Cardiac fibroblast (primary cell): ENCODE measurements at regions not wholly inside any gene's neighbourhood (a gene's known extent, or its start where the extent isn't known, plus 50 kb on each side); places are given as distances from the start of the nearest gene placed in this dataset.

Source experiments
- DNase-seq, 2 donors: peaks; one replicate each; pipeline versions ENCODE4 v3.0.0 to v3.0.0-alpha.2; 2010; ENCODE audit warnings: low read depth in 2 of 2
- H3K4me3 ChIP-seq, 2 donors: replicated peaks in 1 of 2; 1 replicate in 1 of 2; 2 replicates in 1 of 2; pipeline ENCODE4 v1.5.1; 2011; ENCODE audit warnings: low read depth in 2 of 2, low read length in 2 of 2, mild to moderate bottlenecking in 2 of 2, moderate library complexity in 1 of 2
- TF ChIP-seq, protein P1 (sequence below): IDR thresholded peaks from one replicate; pipeline ENCODE4 v1.5.1; 2011; ENCODE audit warnings: low read depth, mild to moderate bottlenecking, low read length, inconsistent platforms

DNA sequence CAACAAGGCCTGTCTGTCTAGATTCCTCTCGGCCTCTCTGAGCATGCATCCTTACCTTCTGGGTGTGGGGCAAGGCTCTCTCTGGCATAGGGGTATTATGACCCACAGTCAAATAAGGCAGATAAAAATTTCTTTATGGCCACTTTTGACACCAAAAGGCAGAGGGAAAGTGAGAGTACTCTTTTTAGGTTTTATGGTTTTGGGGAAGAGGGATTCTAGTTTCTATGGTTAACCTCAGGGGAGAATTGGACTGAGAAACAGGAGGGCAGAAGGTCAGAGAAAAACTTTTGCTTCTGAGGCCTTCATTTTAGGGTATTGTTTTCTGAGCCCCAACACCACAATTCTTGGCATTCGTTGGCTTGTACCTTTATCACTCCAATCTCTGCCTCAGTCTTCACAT lies 70.0 kb upstream of the CCDC54 start:
- TF ChIP-seq, protein P1, sequence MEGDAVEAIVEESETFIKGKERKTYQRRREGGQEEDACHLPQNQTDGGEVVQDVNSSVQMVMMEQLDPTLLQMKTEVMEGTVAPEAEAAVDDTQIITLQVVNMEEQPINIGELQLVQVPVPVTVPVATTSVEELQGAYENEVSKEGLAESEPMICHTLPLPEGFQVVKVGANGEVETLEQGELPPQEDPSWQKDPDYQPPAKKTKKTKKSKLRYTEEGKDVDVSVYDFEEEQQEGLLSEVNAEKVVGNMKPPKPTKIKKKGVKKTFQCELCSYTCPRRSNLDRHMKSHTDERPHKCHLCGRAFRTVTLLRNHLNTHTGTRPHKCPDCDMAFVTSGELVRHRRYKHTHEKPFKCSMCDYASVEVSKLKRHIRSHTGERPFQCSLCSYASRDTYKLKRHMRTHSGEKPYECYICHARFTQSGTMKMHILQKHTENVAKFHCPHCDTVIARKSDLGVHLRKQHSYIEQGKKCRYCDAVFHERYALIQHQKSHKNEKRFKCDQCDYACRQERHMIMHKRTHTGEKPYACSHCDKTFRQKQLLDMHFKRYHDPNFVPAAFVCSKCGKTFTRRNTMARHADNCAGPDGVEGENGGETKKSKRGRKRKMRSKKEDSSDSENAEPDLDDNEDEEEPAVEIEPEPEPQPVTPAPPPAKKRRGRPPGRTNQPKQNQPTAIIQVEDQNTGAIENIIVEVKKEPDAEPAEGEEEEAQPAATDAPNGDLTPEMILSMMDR, result no peak
- DNase-seq, result no peak
- no peak overlapping the region for H3K4me3 ChIP-seq

DNA sequence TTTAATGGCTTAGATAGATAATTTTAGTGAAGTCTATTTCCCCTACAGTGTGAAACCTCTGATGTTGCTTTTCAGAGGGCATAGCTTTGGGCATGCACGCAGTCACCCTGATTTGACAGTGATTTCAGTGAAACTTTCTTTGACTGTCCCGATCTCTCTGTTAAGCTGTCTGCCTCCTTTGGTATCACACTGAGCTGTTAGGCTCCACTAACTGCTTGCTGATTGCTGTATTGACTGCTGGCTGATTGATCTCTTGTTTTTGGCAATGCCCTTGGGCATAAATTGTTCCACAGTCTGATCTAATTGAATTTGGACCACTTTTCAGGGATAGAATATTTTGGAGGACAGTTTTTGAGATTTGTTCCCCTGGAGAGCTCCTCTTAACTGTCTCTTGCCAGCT lies 68.5 kb upstream of the CCDC54 start:
- TF ChIP-seq, protein P1, result no peak
- DNase-seq, result no peak
- H3K4me3 ChIP-seq, result no peak overlapping the region

DNA sequence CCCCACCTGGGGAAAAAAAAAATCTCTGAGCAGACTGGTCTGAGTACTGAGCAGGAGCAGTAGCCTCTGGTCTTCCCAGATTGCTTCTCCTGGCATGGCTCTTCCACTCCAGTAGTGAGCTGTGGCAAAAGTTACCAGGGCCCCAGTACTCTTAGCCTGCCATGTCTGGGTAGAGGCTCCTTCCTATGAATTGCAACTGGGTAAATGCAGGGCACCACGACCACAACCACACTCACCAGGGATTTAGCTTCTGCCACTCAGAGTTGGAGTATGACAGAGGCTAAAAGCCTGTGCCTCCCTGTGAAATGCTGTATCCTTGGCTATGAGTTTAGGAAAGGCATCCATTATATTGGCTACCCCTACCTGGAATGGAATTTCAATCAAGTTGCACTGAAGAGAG lies 67.9 kb upstream of the CCDC54 start:
- no peak for DNase-seq
- H3K4me3 ChIP-seq, result no peak overlapping the region
- TF ChIP-seq, protein P1, result no peak

DNA sequence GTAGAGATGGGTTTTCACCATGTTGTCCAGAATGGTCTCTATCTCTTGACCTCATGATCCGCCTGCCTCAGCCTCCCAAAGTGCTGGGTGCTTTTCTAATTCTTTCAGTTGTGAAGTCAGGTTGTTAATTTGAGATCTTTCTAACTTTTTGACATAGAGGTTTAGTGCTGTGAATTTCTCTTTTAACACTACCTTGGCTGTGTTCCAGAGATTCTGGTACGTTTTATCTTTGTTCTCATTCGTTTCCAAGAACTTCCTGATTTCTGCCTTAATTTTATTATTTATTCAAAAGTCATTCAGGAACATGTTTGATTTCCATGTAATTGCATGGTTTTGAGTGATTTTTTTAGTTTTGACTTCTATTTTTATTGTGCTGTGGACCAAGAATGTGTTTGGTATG lies 63.5 kb upstream of the CCDC54 start:
- H3K4me3 ChIP-seq, result no peak overlapping the region
- TF ChIP-seq, protein P1, result no peak
- DNase-seq, result no peak

DNA sequence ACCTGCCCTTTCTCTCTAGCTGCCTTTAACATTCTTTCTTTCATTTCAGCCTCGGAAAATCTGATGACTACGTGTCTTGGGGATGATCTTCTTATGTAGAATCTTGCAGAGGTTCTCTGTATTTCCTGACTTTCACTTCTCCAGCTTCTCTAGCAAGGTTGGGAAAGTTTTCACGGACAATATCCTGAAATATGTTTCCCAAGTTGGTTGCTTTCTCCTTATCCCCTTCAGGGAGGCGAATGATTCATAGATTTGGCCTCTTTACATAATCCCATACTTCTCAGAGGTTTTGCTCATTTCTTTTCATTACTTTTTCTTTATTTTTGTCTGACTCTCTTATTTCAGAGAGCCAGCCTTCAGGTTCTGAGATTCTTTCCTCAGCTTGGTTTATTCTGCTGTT lies 62.1 kb upstream of the CCDC54 start:
- TF ChIP-seq, protein P1, result no peak
- peak; percentile 24 to 36 for DNase-seq
- no peak overlapping the region for H3K4me3 ChIP-seq

DNA sequence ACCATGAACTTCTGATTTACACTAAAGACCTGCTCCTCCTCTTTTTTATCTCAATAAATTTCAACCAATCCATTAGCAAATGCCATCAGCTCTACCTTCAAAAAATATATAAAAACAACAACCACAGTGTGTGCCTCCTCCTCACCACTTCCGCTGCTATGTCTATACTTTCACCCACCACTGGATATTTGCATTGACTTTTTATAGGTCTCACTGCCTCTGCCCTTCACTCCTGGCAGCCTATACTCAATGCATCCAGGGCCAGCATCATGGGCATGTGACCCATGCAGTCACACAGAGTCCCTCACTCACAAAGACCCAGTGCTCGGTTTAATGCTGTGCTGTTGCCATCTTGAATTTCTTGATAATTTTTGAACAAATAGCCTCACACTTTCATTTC lies 53.5 kb upstream of the CCDC54 start:
- TF ChIP-seq, protein P1, result no peak
- DNase-seq, result no peak
- H3K4me3 ChIP-seq, result no peak overlapping the region

DNA sequence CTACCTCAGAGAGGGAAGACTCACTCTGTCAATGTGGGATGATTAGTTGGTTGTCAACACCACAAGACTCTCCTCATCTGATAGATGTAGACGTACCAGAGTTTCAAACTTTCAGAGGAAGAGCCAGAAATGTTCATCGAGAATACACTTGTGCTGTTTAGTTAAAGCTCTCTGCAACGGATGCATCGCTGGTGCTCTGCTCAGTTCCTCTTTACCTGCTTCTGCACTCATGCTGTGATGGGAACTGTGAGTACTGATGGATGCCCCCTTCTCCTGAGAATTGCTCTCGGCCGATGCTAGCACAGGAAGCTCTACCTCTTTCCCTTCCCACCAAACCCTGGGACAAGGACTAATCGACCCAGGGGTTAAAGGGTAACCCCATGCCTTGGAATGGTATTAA lies 51.8 kb upstream of the CCDC54 start:
- no peak overlapping the region for H3K4me3 ChIP-seq
- TF ChIP-seq, protein P1, result no peak
- DNase-seq, result no peak
